ENCODE measurements at regions not wholly inside any gene's neighbourhood (a gene's known extent, or its start where the extent isn't known, plus 50 kb on each side); places are given as distances from the start of the nearest gene placed in this dataset.

GRCh38 chr5:67844924-67845323 lies 370.6 kb upstream of the PIK3R1 start:
- TF ChIP-seq POLR2A (IDR thresholded peaks at IDR 0.05), result no peak
- no peak for TF ChIP-seq CTCF (IDR thresholded peaks at IDR 0.05)
- TF ChIP-seq EP300 (IDR thresholded peaks at IDR 0.05), result no peak
